ENCODE measurements at regions not wholly inside any gene's neighbourhood (a gene's known extent, or its start where the extent isn't known, plus 50 kb on each side); places are given as distances from the start of the nearest gene placed in this dataset.

GRCh38 chr12:93223440-93224426 is 154.0 kb upstream of the NUDT4 start:
- no peak for TF ChIP-seq CTCF (IDR thresholded peaks at IDR 0.05; ENCODE audit: low read depth, low read length)

GRCh38 chr12:93225094-93225493 is 152.6 kb upstream of the NUDT4 start:
- DNase-seq (ENCODE audit: low read depth, low spot score) = no peak
- TF ChIP-seq CTCF (IDR thresholded peaks at IDR 0.05; ENCODE audit: low read depth, low read length) = no peak
- no peak overlapping the region for H3K4me3 ChIP-seq (ENCODE audit: low read depth, low read length)
- in situ Hi-C loops (cut with HindIII; ENCODE audit: low sequenced_read_pairs) = no loop called here

More at GRCh38 chr12:93223440-93224426, 154.0 kb upstream of the NUDT4 start:
- in situ Hi-C loops (cut with HindIII; ENCODE audit: low sequenced_read_pairs) = no loop called here
- DNase-seq (ENCODE audit: low read depth, low spot score) = no peak
- H3K4me3 ChIP-seq (ENCODE audit: low read depth, low read length) = no peak overlapping the region

DNA sequence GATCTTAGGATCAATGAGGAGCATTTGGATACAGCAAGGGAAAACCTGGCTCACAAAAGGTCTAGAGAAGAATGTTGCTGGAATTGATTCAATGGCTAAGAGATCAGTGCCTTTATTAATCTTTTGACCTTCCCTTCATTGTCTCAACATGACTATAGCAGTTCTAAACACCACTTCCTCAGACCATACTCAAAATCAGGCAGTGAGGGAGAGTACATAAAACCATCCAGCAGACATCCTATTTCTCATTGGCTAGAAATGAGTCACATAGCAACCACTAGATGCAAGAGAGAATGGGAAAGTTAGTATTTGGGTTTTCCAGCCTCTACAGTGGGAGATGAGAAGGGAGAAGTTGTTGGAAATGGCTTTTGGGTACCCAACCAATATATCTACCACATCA is 151.4 kb upstream of the NUDT4 start:
- no peak for TF ChIP-seq CTCF (IDR thresholded peaks at IDR 0.05; ENCODE audit: low read depth, low read length)
- in situ Hi-C loops (cut with HindIII; ENCODE audit: low sequenced_read_pairs) = no loop called here

GRCh38 chr12:93229494-93230325 is 148.0 kb upstream of the NUDT4 start:
- in situ Hi-C loops (cut with HindIII; ENCODE audit: low sequenced_read_pairs) = no loop called here
- DNase-seq (ENCODE audit: low read depth, low spot score) = peak; percentile 62
- TF ChIP-seq CTCF (IDR thresholded peaks at IDR 0.05; ENCODE audit: low read depth, low read length) = no peak

More for the DNA sequence above, 151.4 kb upstream of the NUDT4 start:
- no peak for DNase-seq (ENCODE audit: low read depth, low spot score)
- no peak overlapping the region for H3K4me3 ChIP-seq (ENCODE audit: low read depth, low read length)

GRCh38 chr12:93230326-93230720 is 147.4 kb upstream of the NUDT4 start:
- H3K4me3 ChIP-seq (ENCODE audit: low read depth, low read length) = no peak overlapping the region
- TF ChIP-seq CTCF (IDR thresholded peaks at IDR 0.05; ENCODE audit: low read depth, low read length) = no peak
- DNase-seq (ENCODE audit: low read depth, low spot score) = no peak
- in situ Hi-C loops (cut with HindIII; ENCODE audit: low sequenced_read_pairs) = no loop called here

More at GRCh38 chr12:93229494-93230325, 148.0 kb upstream of the NUDT4 start:
- no peak overlapping the region for H3K4me3 ChIP-seq (ENCODE audit: low read depth, low read length)

GRCh38 chr12:93231938-93232337 is 145.8 kb upstream of the NUDT4 start:
- in situ Hi-C loops (cut with HindIII; ENCODE audit: low sequenced_read_pairs) = no loop called here
- no peak for TF ChIP-seq CTCF (IDR thresholded peaks at IDR 0.05; ENCODE audit: low read depth, low read length)
- H3K4me3 ChIP-seq (ENCODE audit: low read depth, low read length) = no peak overlapping the region
- DNase-seq (ENCODE audit: low read depth, low spot score) = no peak
